WTC11 (cell line): ENCODE measurements at regions not wholly inside any gene's neighbourhood (a gene's known extent, or its start where the extent isn't known, plus 50 kb on each side); places are given as distances from the start of the nearest gene placed in this dataset.

Experiments
- ATAC-seq: fragments of 200-7000 bp; cut with Tn5 transposase; 2 replicates; pipeline ENCODE4 v1.10.0; 2021; ENCODE audit warnings: mild to moderate bottlenecking, moderate library complexity
- CTCF ChIA-PET: fragments of 300-600 bp; sonication (Branson Sonifier 250); formaldehyde crosslinking; loops from one replicate; lab custom pipeline; 2021; ENCODE audit warnings: antibody characterized with exemption; lab: Charles Lee
- POLR2A ChIA-PET: fragments of 350-600 bp; sonication (Branson Sonifier 250); formaldehyde crosslinking; loops from one replicate; lab custom pipeline; 2021; ENCODE audit warnings: antibody characterized with exemption; lab: Charles Lee
- DNase-seq: peaks from one replicate; pipeline ENCODE4 v3.0.0; 2021; ENCODE audit warnings: low spot score
- H3K27ac Mint-ChIP-seq: 2 replicates; pipeline ENCODE4 v1.8.0; 2021; ENCODE audit warnings: mixed read lengths
- H3K27me3 Mint-ChIP-seq: 2 replicates; pipeline ENCODE4 v1.8.0; 2021; ENCODE audit warnings: low read depth, mild to moderate bottlenecking, moderate library complexity, mixed read lengths
- H3K36me3 Mint-ChIP-seq: 2 replicates; pipeline ENCODE4 v1.8.0; 2021; ENCODE audit warnings: mixed read lengths
- H3K4me1 Mint-ChIP-seq: 2 replicates; pipeline ENCODE4 v1.8.0; 2022; ENCODE audit warnings: mixed read lengths
- H3K4me3 Mint-ChIP-seq: 2 replicates; pipeline ENCODE4 v1.8.0; 2021; ENCODE audit warnings: mild to moderate bottlenecking, moderate library complexity, mixed read lengths
- H3K9me3 Mint-ChIP-seq: 2 replicates; pipeline ENCODE4 v1.8.0; 2021; ENCODE audit warnings: mixed read lengths
- ATF1 ChIP-seq: sonication (generic); formaldehyde crosslinking; IDR thresholded peaks from 2 replicates; pipeline ENCODE4 v1.8.1; 2023; ENCODE audit warnings: mild to moderate bottlenecking, moderate library complexity, missing genetic modification reagents
- CBFB ChIP-seq: sonication (generic); formaldehyde crosslinking; IDR thresholded peaks from 2 replicates; pipeline ENCODE4 v1.8.1; 2022; ENCODE audit warnings: mild to moderate bottlenecking, low read depth, missing genetic modification reagents
- ESRRA ChIP-seq: sonication (generic); formaldehyde crosslinking; IDR thresholded peaks from 2 replicates; pipeline ENCODE4 v1.8.1; 2022; ENCODE audit warnings: mild to moderate bottlenecking, missing genetic modification reagents, borderline replicate concordance
- ETV6 ChIP-seq: sonication (generic); formaldehyde crosslinking; IDR thresholded peaks from 2 replicates; pipeline ENCODE4 v1.8.1; 2022; ENCODE audit warnings: mild to moderate bottlenecking, missing genetic modification reagents
- FOXK1 ChIP-seq: sonication (generic); formaldehyde crosslinking; IDR thresholded peaks from 2 replicates; pipeline ENCODE4 v1.8.0; 2022; ENCODE audit warnings: mild to moderate bottlenecking, moderate library complexity, missing genetic modification reagents
- FOXP1 ChIP-seq: sonication (generic); formaldehyde crosslinking; IDR thresholded peaks from 2 replicates; pipeline ENCODE4 v1.8.0; 2022; ENCODE audit warnings: missing genetic modification reagents, mild to moderate bottlenecking, moderate library complexity, borderline replicate concordance
- JUN ChIP-seq: sonication (generic); formaldehyde crosslinking; IDR thresholded peaks from 2 replicates; pipeline ENCODE4 v1.8.0; 2023; ENCODE audit warnings: mild to moderate bottlenecking, missing genetic modification reagents
- MLX ChIP-seq: sonication (generic); formaldehyde crosslinking; IDR thresholded peaks from 2 replicates; pipeline ENCODE4 v1.8.1; 2023; ENCODE audit warnings: mild to moderate bottlenecking, missing genetic modification reagents, moderate library complexity
- NFE2L1 ChIP-seq: sonication (generic); formaldehyde crosslinking; IDR thresholded peaks from 2 replicates; pipeline ENCODE4 v1.8.1; 2023; ENCODE audit warnings: missing genetic modification reagents
- SMAD3 ChIP-seq: sonication (generic); formaldehyde crosslinking; IDR thresholded peaks from 2 replicates; pipeline ENCODE4 v1.8.0; 2022; ENCODE audit warnings: missing genetic modification reagents, mild to moderate bottlenecking, borderline replicate concordance
- SOX15 ChIP-seq: fragments of 250-450 bp; sonication (Bioruptor Pico); IDR thresholded peaks from 2 replicates; pipeline ENCODE4 v1.9.0; 2021; ENCODE audit warnings: mild to moderate bottlenecking
- STAT6 ChIP-seq: sonication (generic); formaldehyde crosslinking; conservative IDR thresholded peaks from 2 replicates; pipeline ENCODE4 v1.8.1; 2023; ENCODE audit warnings: mild to moderate bottlenecking, low read depth, missing genetic modification reagents, moderate library complexity
- TEAD4 ChIP-seq: sonication (generic); formaldehyde crosslinking; IDR thresholded peaks from 2 replicates; pipeline ENCODE4 v1.8.0; 2022; ENCODE audit warnings: mild to moderate bottlenecking, missing genetic modification reagents
- ZBTB43 ChIP-seq: sonication (generic); formaldehyde crosslinking; IDR thresholded peaks from 2 replicates; pipeline ENCODE4 v1.8.1; 2023; ENCODE audit warnings: mild to moderate bottlenecking, missing genetic modification reagents
- ZNF219 ChIP-seq: sonication (generic); formaldehyde crosslinking; IDR thresholded peaks from 2 replicates; pipeline ENCODE4 v1.8.0; 2023; ENCODE audit warnings: missing genetic modification reagents, mild to moderate bottlenecking, borderline replicate concordance
- ZNF232 ChIP-seq: sonication (generic); formaldehyde crosslinking; IDR thresholded peaks from 2 replicates; pipeline ENCODE4 v1.8.0; 2022; ENCODE audit warnings: mild to moderate bottlenecking, missing genetic modification reagents
- ZNF317 ChIP-seq: sonication (generic); formaldehyde crosslinking; IDR thresholded peaks from 2 replicates; pipeline ENCODE4 v1.8.1; 2023; ENCODE audit warnings: low read depth, mild to moderate bottlenecking, moderate library complexity, missing genetic modification reagents, borderline replicate concordance
- ZNF396 ChIP-seq: fragments of 250-450 bp; sonication (Bioruptor Pico); IDR thresholded peaks from 2 replicates; pipeline ENCODE4 v1.8.0; 2021; ENCODE audit warnings: mild to moderate bottlenecking, moderate library complexity, borderline replicate concordance
- ZNF423 ChIP-seq: fragments of 250-450 bp; sonication (Bioruptor Pico); IDR thresholded peaks from 2 replicates; pipeline ENCODE4 v2.1.2; 2022; ENCODE audit warnings: mild to moderate bottlenecking, moderate library complexity
- TF ChIP-seq, protein P1 (sequence below): fragments of 250-450 bp; sonication (Bioruptor Pico); IDR thresholded peaks from 2 replicates; pipeline ENCODE4 v1.8.0; 2021; ENCODE audit warnings: mild to moderate bottlenecking
- TF ChIP-seq, protein P2 (sequence below): sonication (generic); formaldehyde crosslinking; IDR thresholded peaks from 2 replicates; pipeline ENCODE4 v1.8.0; 2023; ENCODE audit warnings: missing genetic modification reagents, mild to moderate bottlenecking, borderline replicate concordance
- TF ChIP-seq, protein P3 (sequence below): sonication (generic); formaldehyde crosslinking; IDR thresholded peaks from 2 replicates; pipeline ENCODE4 v1.8.0; 2022; ENCODE audit warnings: mild to moderate bottlenecking, missing genetic modification reagents

DNA sequence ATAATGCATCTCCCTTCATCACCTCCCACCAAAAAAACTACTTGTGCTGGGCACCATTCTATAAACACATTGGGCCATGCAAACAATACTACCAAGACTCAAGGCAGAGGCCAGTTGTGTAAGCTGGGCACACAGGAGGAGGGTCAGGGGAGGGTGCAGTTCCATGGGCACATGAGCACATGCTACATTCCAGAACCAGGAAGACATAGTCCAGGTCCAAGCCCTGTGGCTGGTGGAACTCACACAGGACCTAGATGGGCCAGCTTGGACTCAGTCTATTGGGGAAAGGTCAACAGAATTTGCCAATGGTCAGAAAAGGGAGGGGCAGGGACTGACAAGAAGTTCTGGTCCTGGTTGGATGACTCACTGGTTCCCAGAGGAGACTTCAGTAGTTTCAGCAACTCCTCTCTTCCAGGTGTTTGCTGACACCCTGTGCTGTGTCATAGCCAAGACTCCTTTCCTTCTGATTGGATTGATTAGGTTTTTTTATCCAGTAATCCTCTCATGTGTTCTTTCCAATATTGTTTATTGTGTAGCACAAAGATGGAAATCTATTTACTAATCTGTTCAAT, 249.7 kb downstream of the C1orf94 start:
- H3K36me3 Mint-ChIP-seq = no peaks in the 10 kb centered on the region

GRCh38 chr1:34427170-34427569, 250.5 kb downstream of the C1orf94 start:
- DNase-seq = no peak
- ChIA-PET POLR2A (no interaction called here), CTCF (interaction anchor here (0.9 to 1.8 kb wide), 3 partner anchors 12 to 316 kb away, joined by 3 to 4 read pairs (median 3); no protein-coding TSS in a partner anchor)
- no peaks in the 10 kb centered on the region for H3K9me3 Mint-ChIP-seq
- TF ChIP-seq ZNF232 (CRISPR knock-in tag) (no peak), NFE2L1 (no peak), ESRRA (CRISPR knock-in tag) (no peak), TEAD4 (CRISPR knock-in tag) (no peak), ZBTB43 (CRISPR knock-in tag) (no peak), FOXP1 (CRISPR knock-in tag) (no peak), SMAD3 (CRISPR knock-in tag) (no peak), CBFB (CRISPR knock-in tag) (no peak), MLX (CRISPR knock-in tag) (no peak), ZNF219 (CRISPR knock-in tag) (no peak), STAT6 (no peak), SOX15 (CRISPR knock-in tag) (no peak), ZNF317 (CRISPR knock-in tag) (no peak), JUN (CRISPR knock-in tag) (no peak)
- TF ChIP-seq, protein P1, sequence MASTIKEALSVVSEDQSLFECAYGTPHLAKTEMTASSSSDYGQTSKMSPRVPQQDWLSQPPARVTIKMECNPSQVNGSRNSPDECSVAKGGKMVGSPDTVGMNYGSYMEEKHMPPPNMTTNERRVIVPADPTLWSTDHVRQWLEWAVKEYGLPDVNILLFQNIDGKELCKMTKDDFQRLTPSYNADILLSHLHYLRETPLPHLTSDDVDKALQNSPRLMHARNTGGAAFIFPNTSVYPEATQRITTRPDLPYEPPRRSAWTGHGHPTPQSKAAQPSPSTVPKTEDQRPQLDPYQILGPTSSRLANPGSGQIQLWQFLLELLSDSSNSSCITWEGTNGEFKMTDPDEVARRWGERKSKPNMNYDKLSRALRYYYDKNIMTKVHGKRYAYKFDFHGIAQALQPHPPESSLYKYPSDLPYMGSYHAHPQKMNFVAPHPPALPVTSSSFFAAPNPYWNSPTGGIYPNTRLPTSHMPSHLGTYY (CRISPR knock-in tag) = no peak
- TF ChIP-seq, protein P2, sequence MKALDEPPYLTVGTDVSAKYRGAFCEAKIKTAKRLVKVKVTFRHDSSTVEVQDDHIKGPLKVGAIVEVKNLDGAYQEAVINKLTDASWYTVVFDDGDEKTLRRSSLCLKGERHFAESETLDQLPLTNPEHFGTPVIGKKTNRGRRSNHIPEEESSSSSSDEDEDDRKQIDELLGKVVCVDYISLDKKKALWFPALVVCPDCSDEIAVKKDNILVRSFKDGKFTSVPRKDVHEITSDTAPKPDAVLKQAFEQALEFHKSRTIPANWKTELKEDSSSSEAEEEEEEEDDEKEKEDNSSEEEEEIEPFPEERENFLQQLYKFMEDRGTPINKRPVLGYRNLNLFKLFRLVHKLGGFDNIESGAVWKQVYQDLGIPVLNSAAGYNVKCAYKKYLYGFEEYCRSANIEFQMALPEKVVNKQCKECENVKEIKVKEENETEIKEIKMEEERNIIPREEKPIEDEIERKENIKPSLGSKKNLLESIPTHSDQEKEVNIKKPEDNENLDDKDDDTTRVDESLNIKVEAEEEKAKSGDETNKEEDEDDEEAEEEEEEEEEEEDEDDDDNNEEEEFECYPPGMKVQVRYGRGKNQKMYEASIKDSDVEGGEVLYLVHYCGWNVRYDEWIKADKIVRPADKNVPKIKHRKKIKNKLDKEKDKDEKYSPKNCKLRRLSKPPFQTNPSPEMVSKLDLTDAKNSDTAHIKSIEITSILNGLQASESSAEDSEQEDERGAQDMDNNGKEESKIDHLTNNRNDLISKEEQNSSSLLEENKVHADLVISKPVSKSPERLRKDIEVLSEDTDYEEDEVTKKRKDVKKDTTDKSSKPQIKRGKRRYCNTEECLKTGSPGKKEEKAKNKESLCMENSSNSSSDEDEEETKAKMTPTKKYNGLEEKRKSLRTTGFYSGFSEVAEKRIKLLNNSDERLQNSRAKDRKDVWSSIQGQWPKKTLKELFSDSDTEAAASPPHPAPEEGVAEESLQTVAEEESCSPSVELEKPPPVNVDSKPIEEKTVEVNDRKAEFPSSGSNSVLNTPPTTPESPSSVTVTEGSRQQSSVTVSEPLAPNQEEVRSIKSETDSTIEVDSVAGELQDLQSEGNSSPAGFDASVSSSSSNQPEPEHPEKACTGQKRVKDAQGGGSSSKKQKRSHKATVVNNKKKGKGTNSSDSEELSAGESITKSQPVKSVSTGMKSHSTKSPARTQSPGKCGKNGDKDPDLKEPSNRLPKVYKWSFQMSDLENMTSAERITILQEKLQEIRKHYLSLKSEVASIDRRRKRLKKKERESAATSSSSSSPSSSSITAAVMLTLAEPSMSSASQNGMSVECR = no peak
- TF ChIP-seq, protein P3, sequence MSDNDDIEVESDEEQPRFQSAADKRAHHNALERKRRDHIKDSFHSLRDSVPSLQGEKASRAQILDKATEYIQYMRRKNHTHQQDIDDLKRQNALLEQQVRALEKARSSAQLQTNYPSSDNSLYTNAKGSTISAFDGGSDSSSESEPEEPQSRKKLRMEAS (CRISPR knock-in tag) = no peak
- no peaks in the 10 kb centered on the region for H3K36me3 Mint-ChIP-seq
- peaks cover 6% of the 10 kb centered on the region for H3K4me1 Mint-ChIP-seq
- H3K4me3 Mint-ChIP-seq = no peak overlapping the region
- H3K27me3 Mint-ChIP-seq = peaks cover 18% of the 10 kb centered on the region
- H3K27ac Mint-ChIP-seq = no peak overlapping the region
- ATAC-seq = no peak

More for the DNA sequence above, 249.7 kb downstream of the C1orf94 start:
- Mint-ChIP-seq H3K4me1 (peaks cover 6% of the 10 kb centered on the region), H3K9me3 (no peaks in the 10 kb centered on the region), H3K4me3 (no peak overlapping the region), H3K27me3 (peaks cover 11% of the 10 kb centered on the region; the same call in 1 of the 2 replicates), H3K27ac (no peak overlapping the region)
- TF ChIP-seq ZNF423 (CRISPR knock-in tag) (no peak), ZNF396 (CRISPR knock-in tag) (no peak), NFE2L1 (no peak), FOXK1 (CRISPR knock-in tag) (no peak), ETV6 (CRISPR knock-in tag) (no peak), JUN (CRISPR knock-in tag) (no peak), ZNF219 (CRISPR knock-in tag) (no peak), ATF1 (CRISPR knock-in tag) (no peak)
- DNase-seq = no peak
- CTCF ChIA-PET = interaction anchor here (1.8 kb wide), 1 partner anchor 25 kb away, joined by 4 read pairs; no protein-coding TSS in a partner anchor
- POLR2A ChIA-PET = no interaction called here
- no peak for ATAC-seq
